Omental fat pad (tissue), 3 donors: ENCODE measurements at regions not wholly inside any gene's neighbourhood (a gene's known extent, or its start where the extent isn't known, plus 50 kb on each side); places are given as distances from the start of the nearest gene placed in this dataset.

Experiments
- ATAC-seq: fragments of 150-250 bp; one replicate; pipeline ENCODE4 v1.9.1; 2016; ENCODE audit warnings: mild to moderate bottlenecking, moderate library complexity; ENCODE audit not compliant: low FRiP score
- DNase-seq: peaks from one replicate; pipeline ENCODE4 v3.0.0-alpha.2; 2019; ENCODE audit warnings: low spot score
- TF ChIP-seq, protein P1 (sequence below), 3 donors: fragments of 450-650 bp; IDR thresholded peaks; one replicate each; pipeline ENCODE4 v1.5.1; 2016 to 2017; ENCODE audit warnings: antibody characterized with exemption in 3 of 3, mild to moderate bottlenecking in 3 of 3, moderate library complexity in 2 of 3

- TF ChIP-seq, protein P1, sequence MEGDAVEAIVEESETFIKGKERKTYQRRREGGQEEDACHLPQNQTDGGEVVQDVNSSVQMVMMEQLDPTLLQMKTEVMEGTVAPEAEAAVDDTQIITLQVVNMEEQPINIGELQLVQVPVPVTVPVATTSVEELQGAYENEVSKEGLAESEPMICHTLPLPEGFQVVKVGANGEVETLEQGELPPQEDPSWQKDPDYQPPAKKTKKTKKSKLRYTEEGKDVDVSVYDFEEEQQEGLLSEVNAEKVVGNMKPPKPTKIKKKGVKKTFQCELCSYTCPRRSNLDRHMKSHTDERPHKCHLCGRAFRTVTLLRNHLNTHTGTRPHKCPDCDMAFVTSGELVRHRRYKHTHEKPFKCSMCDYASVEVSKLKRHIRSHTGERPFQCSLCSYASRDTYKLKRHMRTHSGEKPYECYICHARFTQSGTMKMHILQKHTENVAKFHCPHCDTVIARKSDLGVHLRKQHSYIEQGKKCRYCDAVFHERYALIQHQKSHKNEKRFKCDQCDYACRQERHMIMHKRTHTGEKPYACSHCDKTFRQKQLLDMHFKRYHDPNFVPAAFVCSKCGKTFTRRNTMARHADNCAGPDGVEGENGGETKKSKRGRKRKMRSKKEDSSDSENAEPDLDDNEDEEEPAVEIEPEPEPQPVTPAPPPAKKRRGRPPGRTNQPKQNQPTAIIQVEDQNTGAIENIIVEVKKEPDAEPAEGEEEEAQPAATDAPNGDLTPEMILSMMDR (IDR thresholded peaks at IDR 0.05): no peak
- ATAC-seq: no peak
- DNase-seq: no peak
Observed at GRCh38 chr2:59961746-59962145, 591.7 kb downstream of the BCL11A start.

DNA sequence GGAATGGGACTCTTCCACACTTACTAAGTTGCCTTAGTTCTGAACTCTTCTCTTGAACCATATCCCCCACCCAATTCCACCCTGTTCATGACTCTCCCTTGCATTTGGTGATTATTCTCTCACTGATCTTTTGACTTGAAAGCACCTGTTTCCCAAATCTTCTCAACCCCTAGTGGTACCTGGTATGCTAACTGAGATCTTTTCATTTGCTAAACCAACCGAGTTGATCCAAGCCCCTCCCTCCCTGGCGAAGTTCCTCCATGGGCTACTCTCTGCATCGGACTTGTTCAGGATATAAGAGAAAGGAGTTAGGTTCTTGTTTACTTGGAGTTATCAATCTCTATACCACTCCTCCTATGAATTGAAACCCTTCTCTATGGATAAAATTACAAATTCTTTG, 593.5 kb downstream of the BCL11A start:
- TF ChIP-seq, protein P1 (IDR thresholded peaks at IDR 0.05): no peak
- no peak for DNase-seq
- no peak for ATAC-seq

GRCh38 chr2:59957504-59957903, 596.0 kb downstream of the BCL11A start:
- TF ChIP-seq, protein P1 (IDR thresholded peaks at IDR 0.05): no peak
- DNase-seq: no peak
- ATAC-seq: no peak

DNA sequence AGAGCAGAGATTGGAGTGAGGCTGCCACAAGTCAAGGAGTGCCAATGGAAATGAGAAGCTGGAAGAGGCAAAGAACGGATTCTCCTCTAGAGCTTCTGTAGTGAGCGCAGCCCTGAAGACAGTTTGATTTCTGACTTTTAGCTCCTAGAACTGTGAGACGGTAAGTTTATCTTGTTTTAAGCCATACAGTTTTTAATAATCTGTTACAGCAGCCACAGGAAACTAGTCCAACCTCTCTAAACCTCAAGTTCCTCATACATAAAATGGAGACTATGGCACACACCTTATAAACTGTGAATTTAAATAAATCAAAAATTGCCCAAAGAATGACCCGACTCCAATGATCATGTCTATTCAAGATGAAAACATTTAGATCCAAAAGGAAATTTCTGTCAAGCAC, 596.5 kb downstream of the BCL11A start:
- no peak for ATAC-seq
- TF ChIP-seq, protein P1 (IDR thresholded peaks at IDR 0.05): no peak

DNA sequence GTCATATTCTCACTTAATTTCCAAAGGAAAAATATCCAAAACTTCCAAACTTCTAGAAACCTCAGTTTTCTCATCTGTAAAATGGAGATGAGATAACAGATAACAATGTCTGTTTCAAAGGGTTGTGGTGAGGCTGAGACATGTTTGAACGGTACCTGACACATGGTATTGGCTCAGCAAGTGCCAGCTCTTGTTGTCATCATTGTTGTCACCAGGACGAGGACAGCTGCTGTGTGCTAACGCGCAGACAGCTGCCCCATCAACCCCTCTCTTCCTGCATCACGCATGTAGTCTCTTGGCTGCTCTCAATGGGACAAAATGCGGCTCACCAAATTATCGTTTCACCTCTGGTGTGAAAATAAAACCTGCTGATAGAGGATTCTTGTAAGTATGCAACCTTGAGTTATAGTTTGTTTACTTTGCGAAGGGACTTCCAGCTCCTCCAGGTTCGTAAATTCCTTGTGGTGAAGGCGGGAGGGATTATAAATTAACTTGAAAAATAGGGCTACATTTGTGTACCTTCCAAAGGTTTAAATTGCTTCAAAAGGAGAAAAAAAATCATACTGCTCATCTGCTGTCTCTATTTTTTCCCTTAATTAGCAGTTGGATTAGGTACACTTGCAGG, 605.4 kb downstream of the BCL11A start:
- ATAC-seq (no peak), DNase-seq (no peak)
- TF ChIP-seq, protein P1 (IDR thresholded peaks at IDR 0.05): no peak

More for the DNA sequence above, 596.5 kb downstream of the BCL11A start:
- no peak for DNase-seq

DNA sequence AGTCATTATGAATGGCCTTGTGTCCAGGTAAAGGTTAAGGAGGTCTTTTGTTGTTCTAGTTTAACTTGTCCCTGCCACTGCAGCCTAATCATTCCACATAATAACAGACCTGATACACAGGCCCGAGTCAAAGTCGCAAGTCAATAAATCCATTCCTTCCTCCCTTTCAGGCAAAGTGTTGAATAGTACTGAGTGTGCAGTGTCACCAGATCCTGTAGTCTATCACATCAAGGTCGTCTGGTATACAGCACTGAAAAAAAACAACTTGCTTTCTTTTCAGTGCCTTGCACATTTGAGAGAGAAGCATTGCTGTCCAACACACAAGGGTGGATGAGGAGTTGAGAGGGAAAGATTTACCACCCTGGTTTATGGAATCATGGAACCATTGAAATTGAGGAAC, 606.2 kb downstream of the BCL11A start:
- ATAC-seq: no peak

GRCh38 chr2:59939236-59939635, 614.2 kb downstream of the BCL11A start:
- TF ChIP-seq, protein P1 (IDR thresholded peaks at IDR 0.05): no peak
- ATAC-seq (no peak), DNase-seq (no peak)

More for the DNA sequence above, 606.2 kb downstream of the BCL11A start:
- TF ChIP-seq, protein P1 (IDR thresholded peaks at IDR 0.05): no peak
- DNase-seq: no peak
